ENCODE measurements at regions not wholly inside any gene's neighbourhood (a gene's known extent, or its start where the extent isn't known, plus 50 kb on each side); places are given as distances from the start of the nearest gene placed in this dataset.
"Not testable (repeated sequence)": the region's sequence is repeated elsewhere in the genome, so short reads cannot be mapped to it uniquely, and the experiment has no call there.

DNA sequence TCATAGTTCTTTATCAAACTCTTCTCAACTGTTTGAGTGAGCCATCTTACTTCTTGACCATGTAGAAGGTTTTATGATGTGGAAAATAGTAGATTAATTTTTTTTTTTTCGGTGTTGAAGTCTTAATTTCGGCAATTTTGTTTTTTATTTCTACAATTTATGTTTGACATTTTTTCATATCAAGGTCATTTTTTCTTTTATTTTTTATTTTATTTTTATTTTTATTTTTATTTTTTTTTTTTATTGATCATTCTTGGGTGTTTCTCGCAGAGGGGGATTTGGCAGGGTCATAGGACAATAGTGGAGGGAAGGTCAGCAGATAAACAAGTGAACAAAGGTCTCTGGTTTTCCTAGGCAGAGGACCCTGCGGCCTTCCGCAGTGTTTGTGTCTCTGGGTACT is 203.8 kb upstream of the CBLB start:
- TF ChIP-seq, protein P1, sequence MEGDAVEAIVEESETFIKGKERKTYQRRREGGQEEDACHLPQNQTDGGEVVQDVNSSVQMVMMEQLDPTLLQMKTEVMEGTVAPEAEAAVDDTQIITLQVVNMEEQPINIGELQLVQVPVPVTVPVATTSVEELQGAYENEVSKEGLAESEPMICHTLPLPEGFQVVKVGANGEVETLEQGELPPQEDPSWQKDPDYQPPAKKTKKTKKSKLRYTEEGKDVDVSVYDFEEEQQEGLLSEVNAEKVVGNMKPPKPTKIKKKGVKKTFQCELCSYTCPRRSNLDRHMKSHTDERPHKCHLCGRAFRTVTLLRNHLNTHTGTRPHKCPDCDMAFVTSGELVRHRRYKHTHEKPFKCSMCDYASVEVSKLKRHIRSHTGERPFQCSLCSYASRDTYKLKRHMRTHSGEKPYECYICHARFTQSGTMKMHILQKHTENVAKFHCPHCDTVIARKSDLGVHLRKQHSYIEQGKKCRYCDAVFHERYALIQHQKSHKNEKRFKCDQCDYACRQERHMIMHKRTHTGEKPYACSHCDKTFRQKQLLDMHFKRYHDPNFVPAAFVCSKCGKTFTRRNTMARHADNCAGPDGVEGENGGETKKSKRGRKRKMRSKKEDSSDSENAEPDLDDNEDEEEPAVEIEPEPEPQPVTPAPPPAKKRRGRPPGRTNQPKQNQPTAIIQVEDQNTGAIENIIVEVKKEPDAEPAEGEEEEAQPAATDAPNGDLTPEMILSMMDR (IDR thresholded peaks at IDR 0.05; ENCODE audit: insufficient read depth, low read length) = not testable (repeated sequence)
- not testable (repeated sequence) for TF ChIP-seq POLR2AphosphoS5 (IDR thresholded peaks at IDR 0.05; ENCODE audit: low read depth); GABPA (IDR thresholded peaks at IDR 0.05; ENCODE audit: low read depth); SPI1 (IDR thresholded peaks at IDR 0.05; ENCODE audit: borderline replicate concordance, low read depth)
- TF ChIP-seq, protein P2, sequence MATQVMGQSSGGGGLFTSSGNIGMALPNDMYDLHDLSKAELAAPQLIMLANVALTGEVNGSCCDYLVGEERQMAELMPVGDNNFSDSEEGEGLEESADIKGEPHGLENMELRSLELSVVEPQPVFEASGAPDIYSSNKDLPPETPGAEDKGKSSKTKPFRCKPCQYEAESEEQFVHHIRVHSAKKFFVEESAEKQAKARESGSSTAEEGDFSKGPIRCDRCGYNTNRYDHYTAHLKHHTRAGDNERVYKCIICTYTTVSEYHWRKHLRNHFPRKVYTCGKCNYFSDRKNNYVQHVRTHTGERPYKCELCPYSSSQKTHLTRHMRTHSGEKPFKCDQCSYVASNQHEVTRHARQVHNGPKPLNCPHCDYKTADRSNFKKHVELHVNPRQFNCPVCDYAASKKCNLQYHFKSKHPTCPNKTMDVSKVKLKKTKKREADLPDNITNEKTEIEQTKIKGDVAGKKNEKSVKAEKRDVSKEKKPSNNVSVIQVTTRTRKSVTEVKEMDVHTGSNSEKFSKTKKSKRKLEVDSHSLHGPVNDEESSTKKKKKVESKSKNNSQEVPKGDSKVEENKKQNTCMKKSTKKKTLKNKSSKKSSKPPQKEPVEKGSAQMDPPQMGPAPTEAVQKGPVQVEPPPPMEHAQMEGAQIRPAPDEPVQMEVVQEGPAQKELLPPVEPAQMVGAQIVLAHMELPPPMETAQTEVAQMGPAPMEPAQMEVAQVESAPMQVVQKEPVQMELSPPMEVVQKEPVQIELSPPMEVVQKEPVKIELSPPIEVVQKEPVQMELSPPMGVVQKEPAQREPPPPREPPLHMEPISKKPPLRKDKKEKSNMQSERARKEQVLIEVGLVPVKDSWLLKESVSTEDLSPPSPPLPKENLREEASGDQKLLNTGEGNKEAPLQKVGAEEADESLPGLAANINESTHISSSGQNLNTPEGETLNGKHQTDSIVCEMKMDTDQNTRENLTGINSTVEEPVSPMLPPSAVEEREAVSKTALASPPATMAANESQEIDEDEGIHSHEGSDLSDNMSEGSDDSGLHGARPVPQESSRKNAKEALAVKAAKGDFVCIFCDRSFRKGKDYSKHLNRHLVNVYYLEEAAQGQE (IDR thresholded peaks at IDR 0.05; ENCODE audit: insufficient replicate concordance, low read depth) = not testable (repeated sequence)

Data from HL-60 (cell line).